SIG-M5 treated with dmso at 0.1 percent for 504 hours (cell line): ENCODE measurements at regions not wholly inside any gene's neighbourhood (a gene's known extent, or its start where the extent isn't known, plus 50 kb on each side); places are given as distances from the start of the nearest gene placed in this dataset.
"Not testable (repeated sequence)": the region's sequence is repeated elsewhere in the genome, so short reads cannot be mapped to it uniquely, and the experiment has no call there.

Experiments used
- DNase-seq: peaks from one replicate; lab custom pipeline; 2025; ENCODE audit not compliant: unreplicated experiment; lab: John Stamatoyannopoulos, UW

DNA sequence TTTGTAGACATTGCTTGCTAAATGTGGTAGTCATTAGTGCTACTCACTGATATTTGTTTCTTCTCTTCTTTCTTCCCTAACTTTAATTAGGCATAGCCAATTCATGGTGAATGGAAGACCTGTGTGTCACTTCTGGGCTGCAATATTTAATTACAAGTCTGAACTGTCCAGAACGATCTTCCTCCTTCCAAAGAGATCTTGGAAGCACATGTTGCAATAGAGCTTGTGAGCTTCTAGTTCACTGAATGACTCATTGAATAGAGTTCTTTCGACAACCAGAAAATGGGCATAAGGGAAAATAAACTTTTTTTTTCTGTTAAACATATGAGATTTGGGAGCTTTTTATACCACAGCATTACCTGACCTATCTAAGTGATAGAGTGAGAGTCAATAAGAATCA is 1264.6 kb downstream of the PCDH9 start:
- peak; percentile 56 for DNase-seq

DNA sequence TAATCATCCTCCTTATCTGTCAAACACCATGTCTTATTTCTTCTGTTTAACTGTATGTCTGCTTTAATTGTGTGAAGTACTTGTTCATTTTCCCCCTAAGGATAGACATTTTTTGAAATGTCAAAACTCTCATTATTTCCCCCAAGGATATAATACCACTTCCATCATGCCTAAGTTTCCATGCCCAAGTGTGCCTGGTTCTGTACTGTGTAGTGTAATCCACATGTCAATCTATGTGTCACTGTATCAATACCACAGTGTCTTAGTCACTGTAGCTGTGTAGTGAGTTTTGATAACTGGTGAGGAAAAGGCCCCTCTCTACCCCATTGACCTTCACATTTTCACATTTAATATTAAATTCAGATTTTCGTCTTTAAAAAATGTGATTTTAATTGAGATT is 1265.5 kb downstream of the PCDH9 start:
- no peak for DNase-seq

DNA sequence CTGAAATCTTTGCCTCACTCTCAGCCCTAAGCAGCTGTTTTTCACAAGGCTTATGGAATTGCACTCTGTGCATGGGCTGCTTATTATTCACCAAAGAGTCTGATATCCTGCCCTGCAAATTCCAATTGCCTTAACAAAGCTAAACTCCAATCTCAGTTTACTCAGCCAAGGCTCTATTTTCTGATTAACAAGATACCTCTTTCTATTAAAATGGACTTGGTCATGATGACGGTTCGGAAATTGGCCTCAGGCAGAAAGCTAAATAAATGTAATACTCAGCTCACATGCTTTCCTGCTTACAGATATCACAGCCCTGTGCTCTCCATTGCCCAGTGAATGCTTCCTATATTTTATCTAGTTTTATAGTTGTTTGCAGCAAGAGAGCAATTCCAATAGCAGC is 1270.8 kb downstream of the PCDH9 start:
- no peak for DNase-seq

DNA sequence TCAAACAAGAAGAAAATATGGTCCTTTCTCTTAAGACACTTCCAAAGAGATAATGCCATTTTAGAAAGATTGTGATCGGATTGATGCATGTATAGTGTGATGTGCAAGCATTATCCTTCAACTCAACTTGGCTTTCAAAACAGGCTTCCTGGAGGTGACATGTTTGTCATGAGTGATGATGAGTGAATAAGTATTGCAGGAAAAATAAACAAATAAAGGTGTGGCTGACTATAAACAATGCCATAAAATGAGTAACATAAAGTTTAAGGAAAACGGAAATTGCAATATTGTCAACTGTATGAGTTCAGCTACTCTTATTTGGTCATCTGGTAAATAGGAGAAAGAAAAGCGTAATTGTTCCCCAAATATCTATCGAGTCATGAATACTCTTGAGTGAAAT is 1283.7 kb downstream of the PCDH9 start:
- DNase-seq, result no peak

DNA sequence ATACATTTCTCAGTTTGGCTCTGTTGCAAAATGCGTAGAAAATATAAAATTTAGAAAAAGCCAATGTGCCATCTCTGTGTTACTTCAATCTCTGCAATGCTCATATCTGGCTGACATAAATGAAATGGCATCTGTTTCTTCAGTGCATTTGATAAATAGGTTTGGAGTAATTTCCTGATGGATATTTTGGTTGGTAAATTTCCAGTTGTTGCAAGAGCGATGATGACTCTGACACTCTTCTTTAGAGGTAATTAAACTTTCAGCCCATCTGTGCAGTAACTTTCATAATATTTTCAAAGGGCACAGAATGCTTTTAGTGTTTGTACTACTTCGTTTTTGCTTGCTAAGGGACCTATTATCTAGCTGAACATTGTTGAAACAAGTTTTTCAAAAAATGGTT is 1286.4 kb downstream of the PCDH9 start:
- no peak for DNase-seq

DNA sequence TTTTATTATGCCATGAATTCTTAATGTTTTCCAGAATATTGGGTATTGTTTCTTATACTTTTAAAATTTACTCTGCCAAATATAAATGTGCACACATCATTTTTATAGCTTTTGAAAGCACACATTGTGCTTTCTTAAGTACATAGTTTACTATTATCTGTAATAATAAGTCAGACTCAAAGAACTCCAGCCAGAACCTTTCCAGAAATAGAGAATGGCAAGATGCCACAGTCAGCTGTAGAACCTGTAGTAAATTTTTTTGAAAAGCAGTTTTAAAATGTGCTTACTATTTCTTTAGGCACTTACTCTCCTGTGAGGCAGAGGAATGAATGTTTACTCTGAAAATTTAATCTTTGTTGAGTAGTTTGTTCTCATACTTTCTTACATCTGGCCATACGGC is 1287.1 kb downstream of the PCDH9 start:
- DNase-seq, result no peak

DNA sequence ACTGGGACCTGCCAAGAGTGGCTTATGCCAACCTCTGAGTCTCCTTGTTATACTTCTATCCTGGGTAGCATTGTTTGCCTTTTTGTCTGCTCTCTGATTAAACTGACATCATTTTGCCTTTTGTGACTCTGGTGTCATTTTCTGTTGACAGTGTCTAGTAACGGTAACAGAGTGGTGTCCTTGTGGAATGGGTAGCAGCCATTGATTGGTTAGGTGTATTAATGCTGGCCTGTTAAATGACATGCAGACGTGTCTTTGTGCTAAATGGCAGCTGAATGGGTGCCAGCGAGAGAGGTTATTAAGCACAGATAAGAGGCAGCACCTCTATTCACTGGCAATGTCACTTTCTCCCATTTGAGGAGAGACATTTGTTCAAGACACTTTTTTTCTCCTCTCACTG is 1289.4 kb downstream of the PCDH9 start:
- no peak for DNase-seq

DNA sequence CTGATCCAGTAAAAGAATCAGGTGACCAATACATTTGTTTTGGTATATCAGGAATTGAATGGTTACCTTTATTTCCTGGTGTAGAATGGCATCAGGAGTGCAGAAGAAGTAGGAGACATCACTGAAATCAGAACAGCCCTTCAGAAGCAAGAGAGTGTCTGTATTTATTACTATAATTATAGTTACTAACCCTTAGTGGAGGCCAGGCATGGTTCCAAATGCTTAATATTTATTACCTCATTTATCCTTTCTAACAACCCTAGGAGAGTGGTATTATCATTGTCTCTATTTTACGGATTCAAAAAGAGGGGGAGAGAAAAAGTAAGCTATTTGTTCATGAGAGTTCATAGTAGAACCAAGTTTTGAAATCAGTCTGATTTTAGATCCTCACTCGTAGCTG is 1292.9 kb downstream of the PCDH9 start:
- no peak for DNase-seq

DNA sequence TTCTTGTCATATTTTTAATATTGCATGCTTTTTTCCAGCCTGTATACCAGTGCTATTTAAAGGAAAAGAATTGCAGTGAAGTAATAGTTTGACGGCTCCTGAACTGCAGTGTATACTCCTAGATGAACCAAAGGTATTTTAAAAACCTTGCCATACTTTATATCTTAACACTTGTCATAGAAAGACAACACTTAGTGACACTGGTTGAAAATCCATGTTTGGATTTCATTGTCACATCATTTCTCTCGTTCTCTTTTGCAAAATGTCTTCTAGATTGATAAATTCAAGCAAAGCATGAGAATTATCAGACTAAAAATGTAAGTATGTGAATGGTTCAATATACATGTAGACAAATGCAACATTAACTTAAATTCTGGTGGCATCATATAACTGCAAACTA is 1293.9 kb downstream of the PCDH9 start:
- DNase-seq, result no peak

DNA sequence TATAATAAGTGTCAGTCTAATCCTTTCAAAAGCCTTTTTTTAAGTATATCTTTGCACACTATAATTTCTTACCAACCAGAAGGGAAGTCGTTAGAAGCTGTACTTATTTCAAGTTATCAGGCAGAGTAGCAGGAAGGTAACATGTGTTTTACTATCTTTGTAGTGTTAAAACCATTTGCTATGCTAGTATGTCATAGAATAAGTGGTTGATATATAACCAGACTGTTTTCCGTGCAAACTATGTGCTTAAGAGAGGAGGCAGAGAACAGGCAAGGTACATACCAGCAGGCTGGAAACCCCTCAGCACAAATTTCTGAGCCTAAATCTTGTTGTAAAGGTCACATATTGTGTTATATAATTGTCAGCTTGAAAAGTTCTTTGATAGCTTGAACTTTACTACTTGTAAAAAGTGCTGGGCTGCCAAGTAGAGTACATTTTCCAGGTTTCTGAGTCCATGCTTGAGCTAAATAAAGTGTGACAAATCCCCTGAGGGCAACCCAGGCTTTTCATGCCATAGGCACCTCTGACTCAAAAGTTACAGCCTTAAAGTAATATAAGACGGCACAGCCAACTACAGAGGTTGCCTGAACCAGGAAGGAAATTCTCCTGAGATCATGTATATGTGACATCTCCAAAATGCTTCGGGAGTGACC is 1297.4 kb downstream of the PCDH9 start:
- DNase-seq, result no peak

DNA sequence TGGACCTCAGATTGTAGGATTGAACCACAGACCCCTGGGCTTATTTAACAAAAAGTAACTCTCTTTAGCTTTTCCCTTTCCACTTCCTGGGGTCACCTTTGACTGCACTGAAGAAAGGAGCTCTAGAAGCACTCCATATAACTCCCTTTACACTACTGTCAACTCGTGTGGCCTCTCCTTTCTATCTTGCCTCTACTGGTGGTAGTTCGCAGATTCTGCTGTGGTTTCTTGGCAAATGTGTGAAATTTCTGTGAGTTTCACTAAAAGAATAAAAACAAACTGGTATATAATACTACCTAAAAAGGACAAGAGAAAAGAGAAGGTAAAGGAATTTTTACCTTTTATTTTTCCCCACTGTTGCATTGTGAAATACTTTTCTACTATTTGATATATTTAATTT is 1298.1 kb downstream of the PCDH9 start:
- no peak for DNase-seq

DNA sequence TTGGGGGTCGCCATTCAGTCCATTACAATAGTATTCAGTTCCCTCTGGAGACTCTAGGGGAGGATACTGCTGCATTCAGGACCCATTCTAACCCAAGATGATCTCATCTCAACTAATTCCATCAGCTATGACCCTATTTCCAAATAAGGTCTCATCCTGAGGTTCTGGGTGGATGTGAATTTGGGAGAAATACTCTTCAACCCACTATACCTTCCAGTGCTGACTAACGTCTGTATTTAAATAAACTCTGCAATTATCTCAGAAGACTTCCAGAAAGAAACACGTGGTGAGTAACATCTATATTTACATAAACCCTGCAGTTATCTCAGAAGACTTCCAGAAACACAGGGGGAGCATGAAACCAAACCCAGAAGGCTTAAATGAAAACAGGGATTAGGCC is 1300.7 kb downstream of the PCDH9 start:
- no peak for DNase-seq

DNA sequence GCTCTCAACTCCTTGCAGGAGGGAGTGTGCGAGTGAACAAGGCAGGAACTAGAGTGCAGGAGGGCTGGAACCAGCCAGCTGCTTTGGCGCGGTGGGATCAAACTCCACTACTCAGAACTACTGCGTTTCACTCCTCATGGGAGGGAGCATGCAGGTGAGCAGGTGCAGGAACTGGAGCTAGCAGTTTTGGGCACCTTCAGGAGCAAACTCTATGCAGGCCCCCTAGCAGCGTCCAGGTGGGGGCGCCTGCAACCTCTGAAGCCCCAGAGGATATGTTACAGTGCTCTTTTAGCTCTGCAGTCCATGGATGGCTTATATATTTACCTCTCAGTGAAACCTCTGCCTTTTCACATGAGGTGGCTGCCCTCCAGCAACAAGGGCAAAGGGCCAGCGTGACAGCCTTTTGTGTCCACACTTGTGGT is 1303.4 kb downstream of the PCDH9 start:
- DNase-seq, result no peak

DNA sequence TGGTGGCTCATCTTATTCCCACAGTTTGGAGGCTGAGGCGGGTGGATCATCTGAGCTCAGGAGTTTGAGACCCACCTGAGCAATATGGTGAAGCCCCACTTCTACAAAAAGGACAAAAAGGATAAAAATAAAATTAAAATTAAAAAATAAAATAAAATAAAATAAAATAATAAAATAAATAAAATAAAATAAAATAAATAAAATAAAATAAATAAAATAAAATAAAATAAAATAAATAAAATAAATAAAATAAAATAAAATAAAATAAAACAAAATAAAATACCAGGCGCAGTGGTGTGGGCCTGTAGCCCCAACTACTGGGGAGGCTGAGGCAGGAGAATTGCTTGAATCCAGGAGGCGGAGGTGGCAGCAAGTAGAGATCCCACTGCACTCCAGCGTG is 1307.3 kb downstream of the PCDH9 start:
- DNase-seq, result not testable (repeated sequence)

DNA sequence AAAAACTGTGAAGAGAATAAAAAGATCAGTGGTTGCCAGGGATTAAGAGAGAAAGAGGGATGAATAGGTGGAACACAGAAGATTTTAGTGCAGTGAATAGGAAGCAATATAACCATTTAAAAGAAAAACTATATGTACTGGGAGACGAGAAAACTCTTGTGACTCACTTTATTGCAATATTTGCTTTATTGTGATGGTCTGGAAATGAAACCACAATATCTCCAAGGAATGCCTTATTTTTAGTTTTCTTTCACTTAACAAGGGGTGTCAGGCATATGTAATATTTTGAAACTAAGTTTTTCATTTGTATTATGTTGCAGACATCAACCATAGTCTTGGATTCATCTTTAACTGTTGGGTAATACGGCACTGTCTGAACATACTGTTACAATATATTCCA is 1308.2 kb downstream of the PCDH9 start:
- DNase-seq, result no peak

DNA sequence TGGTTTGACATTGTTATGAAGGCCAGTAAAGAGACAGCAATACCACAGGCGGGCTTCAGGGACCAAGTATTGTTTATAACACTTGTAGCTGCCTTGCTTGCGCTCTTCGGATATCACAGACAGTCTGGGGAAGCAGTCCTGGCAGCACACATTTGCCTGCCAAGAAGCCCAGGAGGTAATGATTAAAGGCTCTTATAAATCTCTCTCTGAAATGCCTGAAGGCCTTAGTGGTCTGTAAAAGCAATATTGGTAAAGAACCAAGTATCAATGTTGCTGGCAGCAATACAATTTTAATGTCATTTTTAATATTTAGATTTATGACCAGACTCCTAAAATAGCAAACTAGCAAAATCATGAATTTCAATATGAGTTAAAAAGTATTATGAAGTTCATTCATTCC is 1312.4 kb downstream of the PCDH9 start:
- DNase-seq, result no peak

DNA sequence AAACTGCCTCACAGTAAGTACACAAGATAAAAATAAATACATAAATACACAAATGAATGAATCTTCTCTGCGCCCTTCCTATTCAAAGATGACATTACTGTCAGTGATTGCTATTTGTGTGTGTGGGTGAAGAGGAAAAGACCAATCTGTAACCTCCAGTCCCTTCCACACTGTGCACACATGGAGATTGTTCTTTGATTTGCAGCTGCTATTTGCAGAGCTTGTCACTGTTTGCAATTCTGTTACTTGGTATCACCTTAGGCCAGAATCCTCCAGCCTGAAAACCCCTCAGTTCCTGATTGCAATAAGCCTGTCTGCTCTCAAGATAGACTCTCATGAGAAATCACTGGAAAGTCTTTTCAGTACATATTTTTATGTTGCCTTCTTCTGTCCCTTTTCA is 1314.9 kb downstream of the PCDH9 start:
- DNase-seq, result no peak

DNA sequence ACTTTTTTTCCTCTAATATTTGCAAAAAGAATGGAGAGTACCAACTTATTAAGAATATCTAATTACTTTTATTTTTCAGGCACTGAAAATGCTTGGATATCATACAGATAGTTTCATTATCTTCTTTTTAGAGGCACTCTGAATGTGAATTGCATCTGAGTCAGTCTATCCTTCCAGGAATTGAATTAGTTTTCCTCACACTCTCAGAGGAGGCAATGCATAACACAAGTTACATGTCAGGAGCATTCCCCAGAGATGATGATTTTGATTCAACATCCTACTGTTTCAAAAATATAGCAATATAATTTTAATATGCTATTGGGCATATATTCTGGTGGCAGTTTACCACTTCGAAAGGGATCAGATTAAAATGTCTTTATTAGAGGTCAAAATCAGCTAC is 1315.4 kb downstream of the PCDH9 start:
- no peak for DNase-seq

DNA sequence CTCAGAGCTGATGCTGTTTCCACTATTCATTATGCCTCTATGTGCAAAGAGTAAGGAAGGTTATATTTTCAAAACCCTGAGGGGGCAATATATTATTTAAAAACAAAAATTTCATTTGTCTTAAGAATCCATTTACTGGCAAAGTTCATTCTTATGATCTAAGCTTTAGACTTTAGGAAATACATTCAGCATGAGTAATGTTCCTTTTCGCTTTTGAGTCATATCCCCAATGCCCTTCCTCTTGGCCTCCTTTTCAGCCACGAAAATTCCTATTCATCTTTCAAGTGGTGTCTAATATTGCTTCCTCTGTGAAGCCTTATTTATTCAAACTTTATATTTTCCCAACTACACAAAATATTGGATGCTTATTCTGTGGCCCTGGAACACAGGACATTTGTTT is 1317.0 kb downstream of the PCDH9 start:
- no peak for DNase-seq

DNA sequence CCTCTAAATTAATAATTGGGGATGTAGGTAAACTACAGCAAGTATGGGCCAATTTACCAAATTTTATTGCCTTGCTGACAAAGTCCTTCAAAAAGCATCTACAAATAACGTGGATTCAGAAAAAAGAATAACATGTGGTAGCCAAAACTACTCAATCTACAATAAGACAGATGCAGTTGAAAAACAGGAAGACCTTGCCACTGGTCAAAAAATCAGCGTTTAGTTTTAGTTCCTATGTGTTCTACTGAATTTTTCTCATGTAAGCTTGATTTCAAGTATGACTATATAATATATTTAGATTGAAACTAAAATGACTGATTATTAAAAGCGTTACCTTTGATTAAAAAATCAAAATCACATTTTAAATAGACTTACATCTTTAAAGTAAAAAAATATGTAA is 1317.6 kb downstream of the PCDH9 start:
- no peak for DNase-seq

DNA sequence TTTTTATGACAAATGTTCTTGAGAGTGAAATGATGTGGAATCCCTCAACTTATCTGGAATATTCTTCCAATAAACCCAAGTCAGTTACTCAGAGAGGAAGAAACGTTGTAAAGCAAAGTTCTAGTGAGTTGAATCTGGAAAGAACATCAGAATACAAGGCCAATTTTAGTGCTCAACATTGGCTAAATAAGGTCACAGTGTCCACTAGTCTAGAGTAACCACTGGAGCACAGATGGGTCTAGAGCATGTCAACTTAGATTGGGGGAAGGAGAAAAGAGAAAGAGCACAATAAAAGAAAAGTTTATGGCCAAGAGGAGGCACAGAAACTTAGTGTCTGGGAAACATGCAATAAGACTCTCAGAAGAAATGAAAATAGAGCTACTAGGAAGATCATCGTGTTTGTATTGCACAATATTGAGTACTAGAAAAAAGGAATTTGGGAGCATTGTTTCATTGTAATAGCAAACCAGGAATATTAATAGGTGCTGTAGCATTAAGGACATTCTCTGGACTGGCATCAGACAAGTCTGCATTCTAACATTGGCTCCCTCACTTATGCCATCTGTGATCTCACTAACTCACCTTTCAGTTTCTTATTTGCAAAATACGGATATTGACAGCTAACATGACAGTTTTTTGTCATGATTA is 1318.5 kb downstream of the PCDH9 start:
- DNase-seq, result no peak

DNA sequence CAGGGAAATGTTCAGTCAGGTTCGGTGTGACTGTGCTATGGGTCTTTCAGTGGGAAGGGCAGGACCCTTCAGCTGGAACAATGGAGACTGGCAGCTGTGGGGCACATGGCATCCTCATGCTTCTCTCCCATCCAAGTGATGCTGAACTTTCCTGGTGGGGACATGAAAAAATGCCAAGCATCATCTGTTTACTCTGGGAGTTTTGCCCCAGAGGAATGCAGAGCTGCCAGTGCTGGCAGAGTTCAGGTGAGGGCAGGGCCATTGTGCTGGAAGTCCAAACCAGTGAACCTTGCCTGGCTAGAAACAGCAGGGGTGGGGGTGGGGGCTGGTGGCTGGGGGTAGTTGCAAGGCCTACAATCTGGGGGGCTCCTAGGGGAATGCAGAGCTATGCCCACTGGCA is 1320.6 kb downstream of the PCDH9 start:
- DNase-seq, result no peak
